ENCODE measurements at regions not wholly inside any gene's neighbourhood (a gene's known extent, or its start where the extent isn't known, plus 50 kb on each side); places are given as distances from the start of the nearest gene placed in this dataset.
"Not testable (repeated sequence)": the region's sequence is repeated elsewhere in the genome, so short reads cannot be mapped to it uniquely, and the experiment has no call there.

DNA sequence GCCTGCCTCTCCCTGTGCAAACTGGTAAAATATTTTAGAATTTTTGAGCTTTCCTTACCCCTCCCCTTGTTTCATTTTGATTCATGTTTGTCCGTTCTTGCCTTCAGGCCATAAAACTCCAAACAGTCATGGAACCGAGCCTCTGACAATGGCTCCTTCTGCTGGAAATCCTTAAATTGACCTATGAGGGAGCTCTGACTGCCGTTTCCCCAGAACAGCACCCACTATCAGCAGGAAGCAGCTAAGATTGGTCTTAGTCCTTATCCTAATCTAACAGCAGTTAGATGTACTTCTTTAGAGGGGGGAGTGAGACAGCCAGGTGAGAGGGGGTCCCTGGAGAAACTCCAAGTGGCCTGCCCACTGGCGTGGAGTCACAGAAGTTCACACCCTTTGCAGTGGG, 106.7 kb downstream of the FAM174A start:
- no peak for DNase-seq
- ATAC-seq, result no peak
- H3K27ac Mint-ChIP-seq, result no peak overlapping the region
- no peak overlapping the region for H3K4me3 Mint-ChIP-seq
- no peaks in the 10 kb centered on the region for H3K4me1 Mint-ChIP-seq
- no peaks in the 10 kb centered on the region for H3K9me3 Mint-ChIP-seq
- no peaks in the 10 kb centered on the region for H3K27me3 Mint-ChIP-seq

- H3K4me3 Mint-ChIP-seq, result no peak overlapping the region
- no peaks in the 10 kb centered on the region for H3K9me3 Mint-ChIP-seq
- H3K27me3 Mint-ChIP-seq, result no peaks in the 10 kb centered on the region
- no peak for ATAC-seq
- no peak for DNase-seq
- peaks cover 7% of the 10 kb centered on the region for H3K4me1 Mint-ChIP-seq
- H3K27ac Mint-ChIP-seq, result no peak overlapping the region
These were observed 108.3 kb downstream of the FAM174A start for GRCh38 chr5:100643473-100643872.

GRCh38 chr5:100644185-100644584, 109.0 kb downstream of the FAM174A start:
- H3K4me1 Mint-ChIP-seq, result peaks cover 7% of the 10 kb centered on the region
- no peaks in the 10 kb centered on the region for H3K9me3 Mint-ChIP-seq
- no peak overlapping the region for H3K27ac Mint-ChIP-seq
- no peak for ATAC-seq
- DNase-seq, result no peak
- peaks cover 2% of the 10 kb centered on the region for H3K27me3 Mint-ChIP-seq
- H3K4me3 Mint-ChIP-seq, result no peak overlapping the region

DNA sequence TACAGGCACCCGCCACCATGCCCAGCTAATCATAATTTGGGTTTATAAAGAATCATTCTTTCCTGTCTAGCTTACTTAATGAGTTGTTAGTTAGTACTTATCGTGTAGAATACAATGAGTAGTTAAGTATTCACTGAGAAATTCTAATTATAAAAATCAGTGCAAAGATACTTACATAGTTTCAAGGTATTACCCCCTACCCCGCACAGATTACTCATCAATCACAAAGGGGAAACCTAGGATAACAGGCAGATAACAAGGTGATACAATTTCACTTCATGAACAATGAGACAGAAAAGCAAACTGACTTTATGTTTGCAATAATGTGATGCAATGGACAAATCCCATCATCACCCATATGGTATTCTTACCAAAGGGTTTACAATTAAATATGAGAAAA, 109.6 kb downstream of the FAM174A start:
- no peak for ATAC-seq
- Mint-ChIP-seq H3K27ac (no peak overlapping the region), H3K4me1 (peaks cover 7% of the 10 kb centered on the region), H3K4me3 (no peak overlapping the region), H3K27me3 (peaks cover 7% of the 10 kb centered on the region), H3K9me3 (no peaks in the 10 kb centered on the region)
- DNase-seq, result no peak

- ATAC-seq, result no peak
- DNase-seq, result no peak
- peaks cover 7% of the 10 kb centered on the region for H3K4me1 Mint-ChIP-seq
- no peak overlapping the region for H3K4me3 Mint-ChIP-seq
- no peaks in the 10 kb centered on the region for H3K9me3 Mint-ChIP-seq
- peak overlapping the region in 1 of 2 donors; percentile 42 for H3K27ac Mint-ChIP-seq
- H3K27me3 Mint-ChIP-seq, result peaks cover 7% of the 10 kb centered on the region
These were observed 110.8 kb downstream of the FAM174A start for GRCh38 chr5:100646011-100646410.

DNA sequence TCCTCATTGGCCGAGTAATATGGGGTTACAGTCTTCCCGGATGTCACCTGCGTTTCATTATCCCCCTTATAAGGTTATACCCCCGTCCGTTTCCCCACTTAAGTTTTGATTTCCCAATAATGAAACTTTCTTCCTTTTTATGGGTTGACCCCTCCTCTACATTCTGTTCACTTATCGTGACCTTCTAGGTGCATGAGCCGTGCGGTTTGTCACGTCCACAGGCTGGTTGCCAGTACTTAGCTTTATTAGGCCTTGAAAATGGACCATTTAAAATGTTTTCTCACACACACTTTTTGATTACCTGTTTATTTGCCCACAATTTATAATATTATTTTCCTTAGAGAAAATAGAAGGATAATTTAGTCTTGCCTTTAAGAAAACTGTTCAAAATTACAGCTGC, 111.5 kb downstream of the FAM174A start:
- Mint-ChIP-seq H3K4me3 (no peak overlapping the region), H3K27me3 (peaks cover 7% of the 10 kb centered on the region), H3K9me3 (no peaks in the 10 kb centered on the region), H3K27ac (no peak overlapping the region), H3K4me1 (peaks cover 7% of the 10 kb centered on the region)
- no peak for DNase-seq
- no peak for ATAC-seq

DNA sequence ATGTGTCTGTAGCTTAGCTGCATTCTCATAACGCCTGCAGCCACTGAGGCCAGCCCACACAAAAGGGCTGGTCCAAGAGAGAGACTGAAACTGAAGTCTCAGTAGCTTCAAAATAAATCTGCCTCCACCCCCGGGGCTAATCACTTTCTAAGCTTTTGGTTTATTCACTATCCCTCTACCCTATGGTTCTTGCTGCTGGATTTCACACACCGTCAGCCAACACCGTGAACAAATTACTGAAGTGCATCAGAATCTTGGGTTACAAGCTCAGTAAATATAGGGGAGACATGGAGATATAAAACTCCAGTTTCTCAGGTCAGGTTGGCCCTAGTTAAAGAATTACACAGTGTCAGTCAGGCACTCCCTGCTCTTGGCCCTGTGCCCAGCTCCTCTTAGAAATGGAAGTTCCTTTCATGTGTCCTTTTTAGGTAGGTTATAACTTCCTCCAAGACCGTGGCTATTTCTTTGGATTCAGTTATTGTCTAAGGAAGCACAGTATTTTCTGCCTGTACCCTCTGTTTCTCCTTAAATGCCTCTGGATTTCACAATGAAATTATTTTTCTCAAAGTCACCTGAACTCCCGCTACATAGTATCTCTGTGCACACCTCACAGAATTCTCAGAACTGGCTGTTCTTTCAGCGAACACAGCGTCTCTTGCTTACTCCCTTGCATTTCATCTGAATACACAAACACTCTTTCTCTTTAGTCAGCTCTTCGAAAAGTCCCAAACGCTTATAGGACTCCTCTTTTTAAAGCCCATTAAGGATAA, 112.5 kb downstream of the FAM174A start:
- Mint-ChIP-seq H3K4me1 (peaks cover 7% of the 10 kb centered on the region), H3K4me3 (no peak overlapping the region), H3K27me3 (peaks cover 7% of the 10 kb centered on the region), H3K27ac (no peak overlapping the region), H3K9me3 (no peaks in the 10 kb centered on the region)
- DNase-seq (no peak), ATAC-seq (no peak)

GRCh38 chr5:100654895-100655294, 119.7 kb downstream of the FAM174A start:
- Mint-ChIP-seq H3K9me3 (no peaks in the 10 kb centered on the region), H3K27ac (no peak overlapping the region), H3K4me1 (no peaks in the 10 kb centered on the region), H3K4me3 (no peak overlapping the region), H3K27me3 (no peaks in the 10 kb centered on the region)
- no peak for DNase-seq
- ATAC-seq, result no peak

DNA sequence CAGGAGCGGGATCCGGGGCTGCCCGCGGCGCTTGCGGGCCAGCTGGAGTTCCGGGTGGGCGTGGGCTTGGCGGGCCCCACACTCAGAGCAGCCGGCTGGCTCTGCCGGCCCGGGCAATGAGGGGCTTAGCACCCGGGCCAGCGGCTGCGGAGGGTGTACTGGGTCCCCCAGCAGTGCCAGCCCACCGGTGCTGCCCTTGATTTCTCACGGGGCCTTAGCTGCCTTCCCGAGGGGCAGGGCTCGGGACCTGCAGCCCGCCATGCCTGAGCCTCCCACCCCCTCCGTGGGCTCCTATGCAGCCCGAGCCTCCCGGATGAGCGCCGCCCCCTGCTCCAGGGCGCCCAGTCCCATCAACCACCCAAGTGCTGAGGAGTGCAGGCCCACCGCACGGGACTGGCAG, 121.6 kb downstream of the FAM174A start:
- not testable (repeated sequence) for ATAC-seq, DNase-seq, H3K9me3 Mint-ChIP-seq, H3K27me3 Mint-ChIP-seq, H3K4me3 Mint-ChIP-seq, H3K27ac Mint-ChIP-seq, H3K4me1 Mint-ChIP-seq

DNA sequence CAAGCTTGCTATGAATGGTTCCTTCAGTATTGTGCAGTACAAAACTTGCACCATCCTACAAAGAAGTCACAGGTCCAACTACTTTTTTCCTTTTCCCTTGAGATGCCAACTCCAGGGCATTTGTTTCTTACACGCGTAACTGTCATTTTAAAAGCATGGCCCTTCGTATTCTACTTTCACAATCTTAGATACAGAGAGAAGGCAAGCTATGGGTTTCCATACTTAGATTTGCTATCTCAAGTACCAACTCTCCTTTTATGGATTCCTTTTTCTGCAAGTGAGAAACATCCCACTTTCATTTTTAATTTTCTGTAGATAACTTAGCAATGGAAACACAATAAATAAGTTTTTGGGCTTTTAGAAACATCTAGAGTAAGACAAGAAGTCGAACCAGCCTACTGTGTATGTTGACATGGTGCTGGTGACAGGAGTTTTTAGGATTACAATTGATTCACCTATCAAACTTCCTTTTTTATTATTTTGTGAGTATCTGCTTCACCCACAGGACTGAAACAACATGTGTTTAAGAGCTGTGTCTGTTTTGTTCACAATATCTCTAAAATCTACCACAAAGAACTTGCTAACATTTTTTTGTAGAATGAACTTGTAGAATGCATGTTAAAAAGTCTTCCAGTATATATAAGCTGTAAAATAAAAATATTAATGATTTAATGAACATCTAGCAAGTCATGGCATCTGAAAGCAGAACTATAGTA, 124.1 kb downstream of the FAM174A start:
- H3K9me3 Mint-ChIP-seq, result no peaks in the 10 kb centered on the region
- H3K27ac Mint-ChIP-seq, result no peak overlapping the region
- H3K4me1 Mint-ChIP-seq, result no peaks in the 10 kb centered on the region
- DNase-seq (no peak), ATAC-seq (no peak)
- H3K27me3 Mint-ChIP-seq, result no peaks in the 10 kb centered on the region
- no peak overlapping the region for H3K4me3 Mint-ChIP-seq

GRCh38 chr5:100664140-100664539, 129.0 kb downstream of the FAM174A start:
- ATAC-seq (no peak), DNase-seq (no peak)
- H3K27ac Mint-ChIP-seq, result no peak overlapping the region
- no peaks in the 10 kb centered on the region for H3K27me3 Mint-ChIP-seq
- H3K9me3 Mint-ChIP-seq, result no peaks in the 10 kb centered on the region
- H3K4me3 Mint-ChIP-seq, result no peak overlapping the region
- no peaks in the 10 kb centered on the region for H3K4me1 Mint-ChIP-seq

GRCh38 chr5:100667161-100667630, 132.0 kb downstream of the FAM174A start:
- Mint-ChIP-seq H3K4me1 (no peaks in the 10 kb centered on the region), H3K27me3 (no peaks in the 10 kb centered on the region), H3K27ac (peak overlapping the region in 1 of 2 donors; percentile 0), H3K9me3 (peaks cover 5 to 11% of the 10 kb centered on the region in 2 donors), H3K4me3 (no peak overlapping the region)
- ATAC-seq, result peak; percentile 81
- DNase-seq, result no peak

GRCh38 chr5:100668511-100668910, 133.3 kb downstream of the FAM174A start:
- no peak for DNase-seq
- Mint-ChIP-seq H3K27me3 (no peaks in the 10 kb centered on the region), H3K4me3 (no peak overlapping the region), H3K4me1 (no peaks in the 10 kb centered on the region), H3K27ac (no peak overlapping the region), H3K9me3 (peaks cover 5 to 11% of the 10 kb centered on the region in 2 donors)
- ATAC-seq, result no peak

DNA sequence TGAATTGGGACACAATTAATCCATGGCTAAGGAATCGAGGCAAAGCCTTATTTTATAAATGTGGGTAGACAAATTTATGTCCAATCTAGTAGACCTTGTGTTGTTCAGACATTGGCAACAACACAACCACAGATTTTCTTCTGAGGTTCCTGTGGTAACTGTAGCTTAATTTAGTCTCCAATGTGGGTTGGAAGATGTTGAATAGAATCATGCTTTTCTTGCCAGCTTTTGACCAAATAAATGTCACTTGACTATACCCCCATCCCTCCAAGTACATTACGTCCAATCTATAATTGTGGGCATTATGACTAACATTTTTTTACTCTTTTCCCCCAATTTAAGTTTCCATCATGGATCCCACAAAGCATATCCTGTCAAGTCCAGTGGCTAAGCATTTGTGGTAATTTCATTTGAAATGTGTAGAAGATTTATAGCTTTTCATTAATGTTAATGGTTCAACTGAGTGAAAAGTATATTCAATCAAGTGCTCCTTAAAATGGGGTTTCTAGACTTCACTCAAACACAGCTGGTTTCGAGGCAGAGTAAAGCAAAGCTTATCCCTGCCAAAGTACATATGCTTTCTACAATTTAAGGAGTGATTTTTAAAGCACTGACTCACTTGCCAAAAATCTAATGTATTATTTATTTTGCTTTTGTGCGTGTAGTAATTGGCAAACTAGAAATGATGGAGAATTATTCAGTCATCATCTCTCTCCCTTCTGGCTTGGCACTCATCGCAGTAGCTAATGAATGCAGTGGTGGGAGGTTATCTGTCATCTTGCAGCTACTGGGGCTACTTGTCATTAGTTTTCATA, 141.8 kb downstream of the FAM174A start:
- ATAC-seq (no peak), DNase-seq (no peak)
- H3K9me3 Mint-ChIP-seq, result peaks cover 2 to 11% of the 10 kb centered on the region in 2 donors
- H3K4me3 Mint-ChIP-seq, result no peak overlapping the region
- H3K4me1 Mint-ChIP-seq, result no peaks in the 10 kb centered on the region
- no peak overlapping the region for H3K27ac Mint-ChIP-seq
- H3K27me3 Mint-ChIP-seq, result no peaks in the 10 kb centered on the region

DNA sequence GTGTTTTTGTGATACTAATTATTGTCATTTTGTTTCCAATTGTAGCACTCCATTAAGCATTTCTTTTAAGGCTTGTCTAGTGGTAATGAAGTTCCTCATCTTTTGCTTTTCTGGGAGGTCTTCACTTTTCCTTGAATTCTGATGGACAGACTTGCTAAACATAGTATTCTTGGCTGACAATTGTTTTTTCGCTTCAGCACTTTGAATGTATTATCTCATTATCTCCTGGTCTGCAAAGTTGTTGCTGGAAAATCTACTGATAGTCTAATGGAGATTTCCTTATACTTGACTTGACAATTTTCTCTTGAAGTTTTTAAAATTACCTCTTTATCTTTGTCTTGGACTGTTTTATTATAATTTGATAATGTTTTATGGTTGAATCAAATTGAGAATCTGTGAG, 147.5 kb downstream of the FAM174A start:
- Mint-ChIP-seq H3K27ac (no peak overlapping the region), H3K27me3 (no peaks in the 10 kb centered on the region), H3K4me1 (no peaks in the 10 kb centered on the region), H3K9me3 (peaks cover 20 to 36% of the 10 kb centered on the region in 2 donors), H3K4me3 (no peak overlapping the region)
- no peak for DNase-seq
- no peak for ATAC-seq

GRCh38 chr5:100683881-100684280, 148.7 kb downstream of the FAM174A start:
- H3K27ac Mint-ChIP-seq, result no peak overlapping the region
- no peak overlapping the region for H3K4me3 Mint-ChIP-seq
- H3K27me3 Mint-ChIP-seq, result no peaks in the 10 kb centered on the region

More at GRCh38 chr5:100683881-100684280, 148.7 kb downstream of the FAM174A start:
- ATAC-seq, result no peak
- no peak for DNase-seq
- H3K9me3 Mint-ChIP-seq, result peaks cover 20 to 36% of the 10 kb centered on the region in 2 donors
- H3K4me1 Mint-ChIP-seq, result no peaks in the 10 kb centered on the region
